HG03060 (cell line): ENCODE measurements at regions not wholly inside any gene's neighbourhood (a gene's known extent, or its start where the extent isn't known, plus 50 kb on each side); places are given as distances from the start of the nearest gene placed in this dataset.

Experiments
- ATAC-seq: cut with Tn5 transposase; IDR thresholded peaks from one replicate; pipeline ENCODE4 v1.9.1; 2021; ENCODE audit warnings: low read depth, moderate number of reproducible peaks; ENCODE audit not compliant: unreplicated experiment

- no peak for ATAC-seq
Measured at GRCh38 chr18:77650799-77651385, 401.2 kb downstream of the GALR1 start.

- no peak for ATAC-seq
Measured at GRCh38 chr18:77651441-77651840, 401.8 kb downstream of the GALR1 start.

GRCh38 chr18:77653792-77654191 lies 404.1 kb downstream of the GALR1 start:
- ATAC-seq = no peak

GRCh38 chr18:77654302-77654701 lies 404.7 kb downstream of the GALR1 start:
- no peak for ATAC-seq

GRCh38 chr18:77657651-77658298 lies 408.1 kb downstream of the GALR1 start:
- ATAC-seq = no peak

- ATAC-seq = no peak
Measured at GRCh38 chr18:77658299-77658662, 408.6 kb downstream of the GALR1 start.

GRCh38 chr18:77658751-77659448 lies 409.3 kb downstream of the GALR1 start:
- ATAC-seq = no peak

GRCh38 chr18:77666613-77667012 lies 417.0 kb downstream of the GALR1 start:
- ATAC-seq = no peak

GRCh38 chr18:77668219-77668618 lies 418.6 kb downstream of the GALR1 start:
- ATAC-seq = no peak

- ATAC-seq = no peak
Measured at GRCh38 chr18:77669331-77669730, 419.7 kb downstream of the GALR1 start.

GRCh38 chr18:77671456-77672167 lies 422.0 kb downstream of the GALR1 start:
- ATAC-seq = no peak

GRCh38 chr18:77676910-77677309 lies 427.3 kb downstream of the GALR1 start:
- ATAC-seq = no peak

- ATAC-seq = no peak
Measured at GRCh38 chr18:77677536-77677935, 427.9 kb downstream of the GALR1 start.

- no peak for ATAC-seq
Measured at GRCh38 chr18:77679869-77680268, 430.2 kb downstream of the GALR1 start.

- ATAC-seq = no peak
Measured at GRCh38 chr18:77700051-77700450, 450.4 kb downstream of the GALR1 start.

GRCh38 chr18:77701977-77702376 lies 452.3 kb downstream of the GALR1 start:
- ATAC-seq = no peak

GRCh38 chr18:77702686-77703085 lies 453.0 kb downstream of the GALR1 start:
- no peak for ATAC-seq

GRCh38 chr18:77705301-77705700 lies 455.7 kb downstream of the GALR1 start:
- no peak for ATAC-seq

- ATAC-seq = no peak
Measured at GRCh38 chr18:77708826-77709506, 459.3 kb downstream of the GALR1 start.

- ATAC-seq = no peak
Measured at GRCh38 chr18:77711096-77711495, 461.4 kb downstream of the GALR1 start.

- ATAC-seq = no peak
Measured at GRCh38 chr18:77714716-77715115, 465.1 kb downstream of the GALR1 start.
